Testis (tissue), 2 donors: ENCODE measurements at regions not wholly inside any gene's neighbourhood (a gene's known extent, or its start where the extent isn't known, plus 50 kb on each side); places are given as distances from the start of the nearest gene placed in this dataset.

Experiments used
- CTCF ChIP-seq, 3 experiments: fragments of 450-650 bp in 2 of 3; fragments of 200-600 bp in 1 of 3; sonication (generic) in 1 of 3; IDR thresholded peaks; one replicate each; pipeline ENCODE4 v1.5.1; 2016 to 2019; ENCODE audit warnings: antibody characterized with exemption in 3 of 3, mild to moderate bottlenecking in 2 of 3, moderate library complexity in 1 of 3
- POLR2A ChIP-seq: fragments of 450-650 bp; IDR thresholded peaks from one replicate; pipeline ENCODE4 v1.6.1; 2017; ENCODE audit warnings: antibody characterized with exemption, mild to moderate bottlenecking, moderate library complexity

GRCh38 chr1:116841569-116842344 is 68.0 kb upstream of the PTGFRN start:
- TF ChIP-seq CTCF (IDR thresholded peaks at IDR 0.05), result no peak
- no peak for TF ChIP-seq POLR2A
